CD4-positive, alpha-beta T cell treated with Interleukin-21 for 1 hour (primary cell): ENCODE measurements at regions not wholly inside any gene's neighbourhood (a gene's known extent, or its start where the extent isn't known, plus 50 kb on each side); places are given as distances from the start of the nearest gene placed in this dataset.

Experiments used
- DNase-seq: peaks from one replicate; pipeline ENCODE4 v3.0.0-alpha.2; 2020

- no peak for DNase-seq
Observed at GRCh38 chr1:90486996-90487395, 230.1 kb downstream of the BARHL2 start.

- DNase-seq = no peak
Observed at GRCh38 chr1:90486134-90486824, 230.8 kb downstream of the BARHL2 start.

- no peak for DNase-seq
Observed at GRCh38 chr1:90480271-90480835, 236.7 kb downstream of the BARHL2 start.

- no peak for DNase-seq
Observed at GRCh38 chr1:90476994-90477393, 240.1 kb downstream of the BARHL2 start.

GRCh38 chr1:90476411-90476810 lies 240.7 kb downstream of the BARHL2 start:
- DNase-seq = no peak

- DNase-seq = no peak
Observed at GRCh38 chr1:90475631-90476030, 241.5 kb downstream of the BARHL2 start.

GRCh38 chr1:90474731-90475130 lies 242.4 kb downstream of the BARHL2 start:
- no peak for DNase-seq

- DNase-seq = no peak
Observed at GRCh38 chr1:90474158-90474557, 242.9 kb downstream of the BARHL2 start.

GRCh38 chr1:90472775-90473174 lies 244.3 kb downstream of the BARHL2 start:
- no peak for DNase-seq

GRCh38 chr1:90459570-90459969 lies 257.5 kb downstream of the BARHL2 start:
- no peak for DNase-seq

GRCh38 chr1:90457985-90458384 lies 259.1 kb downstream of the BARHL2 start:
- DNase-seq = no peak

- DNase-seq = no peak
Observed at GRCh38 chr1:90452491-90452890, 264.6 kb downstream of the BARHL2 start.

GRCh38 chr1:90443354-90443753 lies 273.7 kb downstream of the BARHL2 start:
- no peak for DNase-seq

- no peak for DNase-seq
Observed at GRCh38 chr1:90435351-90435750, 281.8 kb downstream of the BARHL2 start.

- no peak for DNase-seq
Observed at GRCh38 chr1:90434460-90434859, 282.6 kb downstream of the BARHL2 start.

- no peak for DNase-seq
Observed at GRCh38 chr1:90417126-90417525, 300.0 kb downstream of the BARHL2 start.

- no peak for DNase-seq
Observed at GRCh38 chr1:90414201-90414600, 302.9 kb downstream of the BARHL2 start.

GRCh38 chr1:90413519-90413918 lies 303.6 kb downstream of the BARHL2 start:
- DNase-seq = no peak

- no peak for DNase-seq
Observed at GRCh38 chr1:90412563-90412962, 304.5 kb downstream of the BARHL2 start.

GRCh38 chr1:90411185-90411584 lies 305.9 kb downstream of the BARHL2 start:
- no peak for DNase-seq

- no peak for DNase-seq
Observed at GRCh38 chr1:90407737-90408136, 309.4 kb downstream of the BARHL2 start.

GRCh38 chr1:90405726-90406125 lies 311.4 kb downstream of the BARHL2 start:
- DNase-seq = no peak

- no peak for DNase-seq
Observed at GRCh38 chr1:90402893-90403849, 313.9 kb downstream of the BARHL2 start.

- DNase-seq = no peak
Observed at GRCh38 chr1:90400131-90400530, 317.0 kb downstream of the BARHL2 start.
